AG08395 (cell line): ENCODE measurements at regions not wholly inside any gene's neighbourhood (a gene's known extent, or its start where the extent isn't known, plus 50 kb on each side); places are given as distances from the start of the nearest gene placed in this dataset.

ENCODE experiments used
- DNase-seq: peaks from one replicate; pipeline ENCODE4 v3.0.0; 2012; ENCODE audit warnings: mixed read lengths, low spot score

DNA sequence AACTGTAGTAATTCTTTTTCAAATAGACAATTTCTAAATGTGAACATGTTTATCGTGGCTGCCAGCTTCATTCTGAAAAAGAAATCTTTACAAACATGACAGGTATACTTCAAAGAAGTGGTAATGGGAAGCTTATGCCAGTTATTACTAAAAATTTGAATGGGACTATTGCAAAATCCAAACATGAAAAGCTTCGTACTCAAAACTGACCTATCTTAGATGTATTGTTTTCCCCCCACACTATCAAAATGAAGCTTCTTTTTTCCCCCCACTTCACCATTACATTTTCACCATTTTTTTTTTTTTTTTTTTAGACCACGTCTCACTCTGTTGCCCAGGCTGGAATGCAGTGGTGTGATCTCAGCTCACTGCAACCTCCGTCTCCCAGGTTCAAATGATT lies 50.4 kb upstream of the SERTAD2 start:
- no peak for DNase-seq

GRCh38 chr2:64704996-64705395 lies 51.3 kb upstream of the SERTAD2 start:
- DNase-seq = no peak

DNA sequence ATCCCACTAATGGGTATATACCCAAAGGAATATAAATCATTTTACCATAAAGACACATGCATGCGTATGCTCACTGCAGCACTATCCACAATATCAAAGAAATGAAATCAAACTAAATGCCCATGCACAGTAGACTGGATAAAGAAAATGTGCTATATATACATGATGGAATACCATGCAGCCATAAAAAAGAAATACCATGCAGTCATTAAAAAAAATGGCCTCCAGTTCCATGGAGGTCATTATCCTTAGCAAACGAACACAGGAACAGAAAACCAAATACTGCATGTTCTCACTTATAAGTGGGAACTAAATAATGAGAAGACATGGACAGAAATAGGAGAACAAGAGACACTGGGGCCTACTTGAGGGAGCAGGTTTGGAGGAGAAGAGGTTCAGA lies 53.6 kb upstream of the SERTAD2 start:
- no peak for DNase-seq

GRCh38 chr2:64708829-64709228 lies 55.1 kb upstream of the SERTAD2 start:
- DNase-seq = no peak

DNA sequence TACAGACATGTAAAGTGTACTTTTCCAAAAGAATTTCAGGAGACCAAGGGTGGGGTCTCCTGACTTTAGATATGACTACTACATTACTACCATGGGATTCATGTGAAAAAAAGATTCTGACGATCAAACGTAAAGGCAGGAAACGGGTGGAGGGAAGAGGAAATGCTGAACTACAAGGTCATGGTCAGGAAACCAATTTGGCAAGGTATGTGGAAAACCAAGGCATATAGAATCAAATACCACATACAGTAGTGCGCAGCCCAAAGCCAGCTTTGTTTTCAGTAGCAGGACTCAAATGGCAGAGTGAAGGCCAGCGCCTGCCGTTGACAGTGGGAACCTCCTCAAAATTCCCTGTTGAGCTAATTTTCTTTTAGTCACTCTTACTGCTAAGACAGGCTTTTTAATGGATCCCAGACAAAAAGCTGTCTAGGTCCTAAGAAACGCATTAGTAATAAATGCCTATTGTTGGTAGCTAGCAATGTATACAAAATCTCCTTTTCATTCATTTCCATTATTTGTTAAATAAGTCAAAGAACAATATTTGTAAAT lies 57.6 kb upstream of the SERTAD2 start:
- DNase-seq = no peak

- no peak for DNase-seq
These were observed 60.0 kb upstream of the SERTAD2 start for GRCh38 chr2:64713686-64714085.

DNA sequence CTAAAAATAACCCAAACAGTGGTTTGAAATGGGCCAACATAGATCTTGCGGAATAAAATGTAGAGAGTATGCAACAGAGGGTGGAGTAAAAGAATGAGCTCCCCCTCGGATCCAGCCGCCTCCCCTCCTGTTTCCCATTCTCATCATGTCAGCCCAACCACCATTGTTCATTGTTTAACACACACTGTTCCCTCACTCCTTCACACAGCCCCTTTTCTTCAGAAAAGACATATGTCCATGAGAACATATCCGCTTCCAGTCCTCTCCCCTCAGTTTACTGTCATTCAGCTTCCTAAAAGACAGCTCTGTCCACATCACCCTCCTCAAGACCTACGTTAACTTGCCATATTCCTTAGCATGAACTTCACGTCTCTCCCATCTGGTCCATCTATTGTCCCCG lies 62.9 kb upstream of the SERTAD2 start:
- no peak for DNase-seq

DNA sequence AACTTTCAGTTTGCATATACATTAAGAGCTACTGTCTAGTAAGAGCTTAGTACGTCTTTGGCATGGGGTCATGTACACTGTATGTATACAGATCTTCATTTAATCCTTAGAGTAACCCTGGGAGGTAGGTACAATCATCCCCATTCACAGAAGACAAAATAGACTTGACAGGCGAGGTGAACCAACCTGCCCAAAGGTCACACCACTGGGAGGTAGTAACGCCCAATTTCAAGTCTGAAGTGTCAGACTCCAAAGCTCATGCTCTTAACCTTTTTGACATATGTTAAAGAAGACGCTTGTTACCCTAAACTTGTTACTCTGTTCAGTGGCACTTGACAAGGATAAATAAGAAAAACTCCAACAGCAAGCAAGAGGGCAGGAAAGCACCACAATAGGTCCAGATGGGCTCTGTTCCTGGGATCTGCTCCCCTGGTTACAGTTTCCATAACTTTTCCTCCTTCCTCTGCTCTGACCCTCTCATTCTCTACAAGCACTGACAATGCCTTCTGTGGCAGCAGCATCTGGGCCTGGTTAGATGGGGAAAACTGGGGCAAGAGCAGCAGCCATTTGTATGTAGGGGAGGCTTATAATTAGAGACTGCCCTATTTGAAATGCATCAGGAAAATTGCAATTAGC lies 64.7 kb upstream of the SERTAD2 start:
- DNase-seq = no peak

- no peak for DNase-seq
These were observed 67.0 kb upstream of the SERTAD2 start for GRCh38 chr2:64720535-64721319.

DNA sequence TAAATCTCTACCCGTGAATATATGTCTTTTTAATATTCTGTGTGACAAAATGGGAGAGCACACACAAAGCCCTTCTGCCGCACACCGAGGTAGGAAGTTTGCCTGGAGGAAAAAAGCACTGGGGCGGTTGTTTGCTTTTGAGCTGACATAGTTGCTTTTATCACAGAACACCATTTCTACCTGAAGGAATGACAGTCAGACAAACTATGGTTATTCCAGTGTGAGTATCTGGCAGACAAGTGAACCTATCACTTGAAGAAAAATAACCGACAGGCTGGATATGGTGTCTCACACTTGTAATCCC lies 67.6 kb upstream of the SERTAD2 start:
- DNase-seq = no peak

GRCh38 chr2:64722291-64723044 lies 68.8 kb upstream of the SERTAD2 start:
- DNase-seq = no peak

- DNase-seq = no peak
These were observed 73.5 kb upstream of the SERTAD2 start for GRCh38 chr2:64727013-64727767.

- DNase-seq = no peak
These were observed 74.2 kb upstream of the SERTAD2 start for GRCh38 chr2:64727843-64728463.

DNA sequence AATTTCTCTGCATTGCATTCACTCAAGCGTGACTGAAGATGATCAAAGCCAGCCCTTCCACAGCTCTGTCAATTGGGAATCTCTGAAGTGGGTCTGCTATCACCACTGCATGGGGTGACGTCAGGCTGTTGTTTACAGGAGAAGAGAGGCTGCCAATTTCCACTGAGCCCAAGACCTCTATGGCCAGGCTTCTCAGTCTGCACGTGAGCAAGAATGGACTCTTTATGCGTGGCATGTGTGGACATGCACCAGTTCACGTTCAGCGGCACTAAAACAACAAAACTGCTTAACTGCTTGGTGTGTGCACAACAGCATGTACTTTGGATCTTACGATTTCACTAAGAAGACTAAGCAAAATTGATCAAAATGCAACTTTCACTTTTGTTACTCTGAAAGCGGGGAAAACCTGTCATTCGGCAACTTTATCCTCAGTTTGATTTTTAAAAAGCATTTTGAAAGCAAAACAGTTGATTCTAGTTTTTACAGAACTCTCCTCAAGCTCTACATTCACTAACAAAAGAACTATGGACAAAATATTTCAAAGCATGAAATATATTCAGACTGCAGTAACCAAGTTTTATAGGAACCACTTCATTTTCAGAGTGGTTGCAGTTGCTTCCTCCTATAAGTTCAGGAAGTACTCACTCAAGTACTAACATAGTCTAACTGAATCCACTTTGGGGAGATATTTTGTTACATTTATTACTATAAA lies 77.0 kb upstream of the SERTAD2 start:
- DNase-seq = peak; percentile 77

DNA sequence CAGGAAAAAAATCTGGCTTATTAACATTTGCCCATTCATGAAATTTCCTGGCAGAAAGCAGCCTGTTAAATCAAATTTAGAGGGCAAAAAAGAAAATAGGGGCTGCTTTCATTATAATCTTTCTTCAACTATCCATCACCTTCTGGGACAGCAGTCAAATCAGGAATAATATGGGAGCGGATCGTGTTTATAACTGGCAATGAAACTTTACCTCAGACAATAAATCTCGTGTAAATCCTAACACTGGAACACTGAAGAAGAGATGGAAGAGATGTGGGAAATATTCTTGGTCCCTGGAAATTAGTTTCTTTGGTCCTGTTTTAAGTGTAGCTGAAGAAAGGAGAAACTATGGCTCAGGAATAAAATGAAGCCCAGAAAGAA lies 77.5 kb upstream of the SERTAD2 start:
- DNase-seq = no peak

GRCh38 chr2:64731746-64732145 lies 78.0 kb upstream of the SERTAD2 start:
- no peak for DNase-seq

DNA sequence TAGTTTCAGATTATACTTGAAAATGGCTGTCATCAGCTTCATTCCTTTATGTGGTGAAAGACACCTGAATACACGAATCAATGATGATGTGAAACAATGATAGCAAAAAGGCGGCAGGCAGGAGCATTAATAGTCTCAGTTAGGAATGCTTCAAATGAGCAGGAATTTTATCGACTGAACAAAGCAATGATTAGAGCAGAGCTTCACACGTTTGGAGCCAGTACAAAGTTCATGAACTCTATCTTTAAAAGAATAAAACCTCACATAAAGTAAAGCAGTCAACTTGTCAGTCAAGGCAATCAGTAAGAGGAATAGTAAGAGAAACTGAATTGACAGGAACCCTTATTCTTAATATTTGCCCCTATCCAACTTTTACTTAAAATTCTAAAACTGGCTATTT lies 78.4 kb upstream of the SERTAD2 start:
- DNase-seq = no peak

DNA sequence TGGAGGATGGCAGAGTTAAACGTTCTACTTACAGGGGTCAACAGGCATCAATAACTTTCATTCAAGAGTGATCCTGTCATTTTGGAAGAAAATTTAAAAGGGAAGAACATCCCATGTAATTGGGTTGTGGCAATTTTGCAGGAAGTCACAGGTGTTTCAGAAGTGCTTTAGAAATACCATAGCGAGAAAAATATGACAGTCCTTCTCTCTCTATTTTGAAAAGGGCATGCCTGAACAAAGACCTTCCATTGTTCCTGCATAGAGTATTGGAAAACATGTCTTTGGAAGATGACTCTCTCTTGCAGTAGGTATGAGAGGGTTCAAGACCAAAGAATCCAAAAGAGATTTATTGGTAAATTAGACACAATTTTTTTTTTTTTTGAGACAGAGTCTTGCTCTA lies 81.8 kb upstream of the SERTAD2 start:
- no peak for DNase-seq

DNA sequence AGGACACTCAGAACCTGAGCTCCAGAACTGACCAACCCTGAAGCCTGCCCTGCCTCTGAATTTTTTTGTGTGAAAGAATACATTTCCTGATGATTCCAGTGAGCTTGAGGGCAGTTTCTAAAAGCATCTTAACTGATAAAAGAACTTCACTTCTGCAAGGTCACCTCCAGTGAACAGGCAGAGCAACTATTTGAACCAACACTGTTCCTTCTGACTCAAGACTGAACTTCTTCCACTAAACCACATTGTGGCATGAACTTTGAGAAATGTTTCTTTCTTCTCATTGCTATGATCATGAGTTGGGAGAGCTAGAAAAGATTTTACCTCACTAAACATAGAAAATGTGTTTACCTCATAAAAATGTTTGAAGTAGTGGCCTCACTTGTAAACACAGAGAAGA lies 83.8 kb upstream of the SERTAD2 start:
- DNase-seq = peak; percentile 25

DNA sequence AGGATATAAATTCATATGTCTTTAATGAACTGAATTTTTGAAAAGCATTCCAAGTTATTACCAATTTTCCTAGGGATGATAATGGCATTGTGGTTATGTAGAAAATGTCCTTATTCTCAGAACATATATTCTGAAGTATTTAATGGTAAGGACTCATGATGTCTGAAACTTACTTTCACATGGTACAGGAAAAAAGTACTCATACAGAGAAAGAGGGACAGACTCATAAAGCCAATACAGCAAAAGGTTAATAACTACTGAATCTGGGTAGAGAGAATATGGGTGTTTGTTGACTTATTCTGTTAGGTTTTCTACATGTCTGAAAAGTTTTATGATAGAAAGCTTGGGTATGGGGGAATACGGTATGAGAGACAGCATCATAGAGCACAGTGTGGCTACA lies 84.3 kb upstream of the SERTAD2 start:
- DNase-seq = no peak

DNA sequence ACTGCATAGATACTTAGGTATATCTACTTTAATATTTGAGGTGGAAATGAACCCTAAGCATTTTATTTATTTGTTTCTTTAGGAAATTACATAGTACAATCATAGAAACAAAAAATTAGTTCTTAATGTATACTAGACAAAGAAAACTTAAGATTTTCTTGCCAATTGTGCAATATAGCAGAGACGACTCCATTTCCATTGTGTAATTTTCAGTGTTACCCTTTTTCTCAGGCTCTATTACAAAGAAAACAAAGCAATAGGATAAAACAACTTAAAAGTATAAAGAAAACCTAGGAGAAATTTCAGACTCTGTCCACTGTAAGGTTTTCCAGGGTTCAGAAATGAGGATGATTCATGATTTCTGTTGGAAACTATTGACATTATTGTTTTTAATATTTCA lies 89.0 kb upstream of the SERTAD2 start:
- DNase-seq = no peak
